Fibroblast of peridontal ligament (primary cell): ENCODE measurements at regions not wholly inside any gene's neighbourhood (a gene's known extent, or its start where the extent isn't known, plus 50 kb on each side); places are given as distances from the start of the nearest gene placed in this dataset.
"Not testable (repeated sequence)": the region's sequence is repeated elsewhere in the genome, so short reads cannot be mapped to it uniquely, and the experiment has no call there.

Experiments used
- DNase-seq: peaks from one replicate; pipeline ENCODE4 v3.0.0-alpha.2; 2010; ENCODE audit errors: extremely low read depth

DNA sequence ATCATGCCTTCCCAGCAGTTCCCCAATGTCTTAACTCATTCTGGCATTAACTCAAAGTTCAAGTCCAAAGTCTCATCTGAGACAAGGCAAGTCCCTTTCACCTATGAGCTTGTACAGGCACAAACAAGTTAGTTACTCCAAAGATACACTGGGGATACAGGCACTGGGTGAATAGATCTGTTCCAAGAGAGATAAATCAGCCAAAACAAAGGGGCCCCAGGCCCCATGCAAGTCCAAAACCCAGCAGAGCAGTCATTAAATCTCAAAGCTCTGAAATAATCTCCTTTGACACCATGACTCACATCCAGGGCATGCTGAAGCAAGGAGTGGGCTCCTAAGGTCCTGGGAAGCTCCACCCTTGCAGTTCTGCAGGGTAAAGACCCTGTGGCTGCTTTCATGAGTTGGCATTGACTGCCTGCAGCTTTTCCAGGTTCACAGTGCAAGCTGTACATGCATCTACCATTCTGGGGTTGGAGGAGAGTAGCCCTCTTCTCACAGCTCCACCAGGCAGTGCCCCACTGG is 332.2 kb upstream of the KIF2B start:
- DNase-seq, result no peak

- no peak for DNase-seq
These were observed 339.0 kb upstream of the KIF2B start for GRCh38 chr17:53483704-53484103.

- DNase-seq, result no peak
These were observed 347.7 kb upstream of the KIF2B start for GRCh38 chr17:53475002-53475401.

DNA sequence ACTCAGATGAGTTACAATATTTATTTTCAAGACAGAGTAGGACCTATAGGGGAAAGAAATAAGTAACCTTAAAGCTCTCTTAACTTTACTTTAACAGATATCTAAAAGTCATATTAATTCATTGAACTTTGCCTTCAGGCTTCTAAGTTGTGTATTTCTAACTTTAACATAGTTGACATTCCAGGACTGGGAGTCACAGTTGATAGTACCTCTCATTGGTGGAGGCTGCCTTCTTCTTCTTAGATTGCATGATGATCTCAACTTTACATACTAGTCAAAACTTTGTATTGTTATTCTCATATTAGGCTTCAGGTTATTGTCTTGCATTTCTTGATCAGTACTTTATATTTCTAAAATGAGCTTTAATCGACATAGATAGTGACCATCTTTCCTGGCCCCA is 350.1 kb upstream of the KIF2B start:
- DNase-seq, result no peak

DNA sequence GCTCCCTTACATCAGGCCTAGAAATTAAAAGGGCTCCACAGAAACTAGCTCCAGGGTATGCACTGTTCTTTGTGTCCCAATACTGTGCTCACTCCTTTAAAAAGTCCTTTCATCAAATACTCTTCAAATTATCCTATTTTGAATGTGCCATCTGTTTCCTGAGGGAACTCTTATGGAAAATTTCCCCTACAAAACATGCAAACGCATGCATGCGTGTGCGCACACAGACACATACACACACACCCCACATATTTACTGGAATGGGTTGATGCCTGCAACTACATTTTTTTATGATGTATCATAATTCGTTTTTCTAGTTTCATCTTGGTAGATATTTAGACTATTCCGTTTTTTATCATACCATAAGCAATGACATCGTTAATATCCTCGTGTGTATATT is 351.2 kb upstream of the KIF2B start:
- no peak for DNase-seq

GRCh38 chr17:53470626-53471025 is 352.1 kb upstream of the KIF2B start:
- no peak for DNase-seq

GRCh38 chr17:53466733-53467132 is 356.0 kb upstream of the KIF2B start:
- DNase-seq, result no peak

DNA sequence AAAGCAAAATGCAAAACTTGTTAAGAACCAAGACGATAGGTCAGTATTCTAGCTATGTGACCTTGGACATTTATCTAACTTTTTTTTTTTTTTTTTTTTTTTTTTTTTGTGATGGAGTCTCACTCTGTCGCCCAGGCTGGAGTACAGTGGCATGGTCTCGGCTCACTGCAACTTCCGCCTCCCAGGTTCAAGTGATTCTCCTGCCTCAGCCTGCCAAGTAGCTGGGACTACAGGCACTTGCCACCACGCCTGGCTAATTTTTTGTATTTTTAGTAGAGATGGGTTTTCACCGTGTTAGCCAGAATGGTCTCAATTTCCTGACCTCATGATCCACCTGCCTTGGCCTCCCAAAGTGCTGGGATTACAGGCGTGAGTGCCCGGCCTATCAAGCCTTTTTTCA is 358.3 kb upstream of the KIF2B start:
- DNase-seq, result not testable (repeated sequence)

GRCh38 chr17:53463363-53463762 is 359.4 kb upstream of the KIF2B start:
- no peak for DNase-seq

DNA sequence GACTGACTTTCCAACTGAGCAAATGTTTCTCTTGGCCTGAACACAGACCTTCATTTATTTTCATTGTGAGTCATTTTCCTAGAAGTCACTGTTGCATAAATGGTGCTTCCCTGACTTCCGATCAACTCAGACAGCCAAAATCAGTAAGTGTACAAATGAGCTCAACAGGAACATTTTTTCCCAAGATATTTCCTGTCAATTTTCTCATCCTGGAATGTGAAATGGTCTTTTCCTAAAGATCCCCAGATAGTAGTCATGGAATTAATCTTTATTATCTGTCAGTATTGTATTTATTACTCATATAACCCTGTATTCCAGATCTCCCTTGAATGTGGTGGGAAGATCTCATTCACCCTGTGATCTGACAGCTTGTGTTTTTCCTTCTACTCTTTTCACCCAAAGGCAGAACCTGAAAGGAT is 360.3 kb upstream of the KIF2B start:
- no peak for DNase-seq

DNA sequence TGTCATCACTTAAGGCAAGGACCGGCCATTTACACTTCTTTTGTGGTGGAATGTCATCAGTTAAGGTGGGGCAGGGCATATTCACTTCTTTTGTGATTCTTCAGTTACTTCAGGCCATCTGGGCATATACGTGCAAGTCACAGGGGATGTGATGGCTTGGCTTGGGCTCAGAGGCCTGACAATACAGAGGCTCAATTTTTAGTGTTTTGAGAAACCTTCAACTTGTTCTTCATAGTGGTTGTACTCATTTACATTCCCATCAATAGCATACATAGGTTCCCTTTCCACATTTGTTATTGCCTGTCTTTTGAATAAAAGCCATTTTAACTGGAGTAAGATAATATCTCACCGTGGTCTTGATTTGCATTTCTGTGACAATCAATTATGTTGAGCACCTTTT is 366.8 kb upstream of the KIF2B start:
- DNase-seq, result not testable (repeated sequence)

DNA sequence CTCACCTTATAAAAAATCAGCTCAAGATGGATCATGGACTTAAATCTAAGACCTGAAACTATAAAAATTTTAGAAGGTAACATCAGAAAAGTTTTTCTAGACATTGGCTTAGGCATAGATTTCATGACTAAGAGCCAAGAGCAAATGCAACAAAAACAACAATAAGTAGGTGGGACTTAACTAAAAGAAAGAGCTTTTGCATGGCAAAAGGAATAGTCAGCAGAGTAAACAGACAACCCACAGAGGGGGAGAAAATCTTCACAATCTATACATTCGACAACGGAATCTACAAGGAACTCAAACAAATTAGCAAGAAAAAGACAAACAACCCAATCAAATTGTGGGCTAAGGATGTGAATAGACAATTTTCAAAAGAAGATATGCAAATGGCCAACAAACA is 368.4 kb upstream of the KIF2B start:
- DNase-seq, result no peak

- DNase-seq, result no peak
These were observed 373.4 kb upstream of the KIF2B start for GRCh38 chr17:53449324-53449723.

- no peak for DNase-seq
These were observed 393.8 kb upstream of the KIF2B start for GRCh38 chr17:53428913-53429312.

DNA sequence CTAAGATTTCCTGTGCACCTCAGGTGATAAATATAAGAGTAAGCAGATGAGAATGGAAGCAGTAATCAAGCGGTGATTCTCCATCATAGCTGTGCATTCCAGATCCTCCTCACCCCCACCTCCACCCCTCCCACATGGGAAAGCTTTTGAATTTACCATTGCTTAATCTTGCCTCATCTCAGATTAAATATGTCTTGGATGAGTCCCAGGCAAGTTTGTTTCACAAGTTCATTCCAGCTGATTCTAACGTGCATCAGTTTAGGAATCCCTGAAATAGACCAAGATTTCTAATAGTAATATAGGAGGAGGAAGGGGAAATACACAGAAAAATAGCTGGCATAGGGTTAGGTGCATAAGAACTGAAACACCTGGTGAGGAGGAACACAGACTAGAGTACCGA is 396.2 kb upstream of the KIF2B start:
- no peak for DNase-seq

- DNase-seq, result no peak
These were observed 402.6 kb upstream of the KIF2B start for GRCh38 chr17:53420035-53420641.

DNA sequence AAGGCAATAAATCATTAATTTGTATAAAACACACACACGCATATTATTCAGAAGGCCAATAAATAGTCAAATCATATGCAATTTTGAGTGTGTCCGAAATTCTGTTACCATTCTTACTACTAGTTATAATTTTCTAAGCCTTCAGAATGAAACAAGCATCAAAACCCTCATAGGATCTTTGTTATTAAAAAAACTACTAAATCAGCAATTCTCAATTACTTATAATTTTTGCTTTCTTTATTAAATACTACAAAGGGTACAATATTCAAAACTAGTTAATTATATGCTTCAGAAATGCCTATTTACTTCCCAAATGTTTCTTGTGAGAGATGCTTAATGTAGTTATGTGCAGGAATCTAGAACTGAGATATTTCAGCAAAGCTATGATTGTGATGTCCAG is 413.1 kb upstream of the KIF2B start:
- no peak for DNase-seq

GRCh38 chr17:53406907-53407306 is 415.8 kb upstream of the KIF2B start:
- no peak for DNase-seq

GRCh38 chr17:53391197-53391596 is 431.5 kb upstream of the KIF2B start:
- no peak for DNase-seq

GRCh38 chr17:53390575-53390974 is 432.2 kb upstream of the KIF2B start:
- DNase-seq, result no peak

DNA sequence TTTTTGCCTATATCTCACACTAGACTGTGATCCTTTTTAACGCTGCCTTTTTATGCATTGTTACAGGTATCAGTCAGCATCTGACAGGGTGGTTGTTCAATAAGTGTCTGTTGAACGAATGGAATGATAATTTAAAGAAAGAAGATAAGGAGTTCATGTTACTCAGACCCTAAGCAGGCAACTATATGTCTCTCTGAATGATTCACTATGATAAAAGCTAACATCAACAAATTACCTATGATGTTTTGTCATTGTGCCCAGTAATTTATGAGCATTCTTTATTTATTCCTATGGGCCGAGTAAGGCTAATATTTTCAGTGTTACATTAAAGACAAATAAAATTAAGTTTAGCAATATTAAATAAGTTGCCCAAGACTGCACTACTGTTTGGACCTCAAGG is 435.0 kb upstream of the KIF2B start:
- DNase-seq, result no peak

DNA sequence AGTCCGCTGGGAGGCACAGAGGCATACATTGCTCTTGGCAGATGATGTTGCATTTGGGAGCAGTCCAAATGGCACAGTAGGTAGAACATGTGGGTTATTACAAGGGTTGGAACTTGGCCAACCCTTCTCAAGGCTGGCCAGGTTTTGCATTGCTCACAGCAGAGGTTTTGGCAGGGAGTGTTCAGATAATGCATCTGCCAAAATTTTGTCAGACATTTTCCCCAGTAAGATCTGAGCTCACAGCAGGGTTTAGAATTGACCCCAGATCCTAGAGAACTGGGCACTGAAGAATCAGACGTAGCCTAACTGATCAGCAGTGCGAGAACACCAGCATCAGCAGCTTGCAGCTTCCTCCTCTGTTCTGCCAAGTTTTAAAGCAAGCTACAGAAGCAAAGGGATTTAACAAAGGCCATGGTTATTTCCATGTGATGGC is 468.8 kb upstream of the KIF2B start:
- DNase-seq, result no peak

- DNase-seq, result no peak
These were observed 477.9 kb upstream of the KIF2B start for GRCh38 chr17:53344778-53345177.

- DNase-seq, result no peak
These were observed 486.4 kb upstream of the KIF2B start for GRCh38 chr17:53336281-53336680.
